Renal pelvis (tissue), 1 donor: ENCODE measurements at regions not wholly inside any gene's neighbourhood (a gene's known extent, or its start where the extent isn't known, plus 50 kb on each side); places are given as distances from the start of the nearest gene placed in this dataset.
"Not testable (repeated sequence)": the region's sequence is repeated elsewhere in the genome, so short reads cannot be mapped to it uniquely, and the experiment has no call there.

Source experiments
- DNase-seq: peaks from one replicate; pipeline ENCODE4 v3.0.0-alpha.2; 2013

DNA sequence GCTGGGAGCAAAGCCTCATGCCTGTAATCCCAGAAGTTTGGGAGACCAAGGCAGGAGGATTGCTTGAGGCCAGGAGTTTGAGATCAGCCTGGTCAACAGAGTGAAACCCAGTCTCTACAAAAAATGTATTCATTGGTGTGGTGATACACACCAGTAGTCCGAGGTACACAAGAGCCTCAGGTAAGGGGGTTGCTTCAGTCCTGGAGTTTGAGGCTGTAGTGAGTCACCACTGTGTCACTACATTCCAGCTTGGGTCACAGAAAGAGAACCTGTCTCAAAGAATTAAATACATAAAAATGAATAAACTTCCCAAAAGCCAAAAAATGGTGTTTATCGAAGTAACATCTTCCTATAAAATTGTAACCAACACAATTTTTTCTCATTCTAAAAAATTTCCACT, 568.1 kb upstream of the LINC00305 start:
- no peak for DNase-seq

DNA sequence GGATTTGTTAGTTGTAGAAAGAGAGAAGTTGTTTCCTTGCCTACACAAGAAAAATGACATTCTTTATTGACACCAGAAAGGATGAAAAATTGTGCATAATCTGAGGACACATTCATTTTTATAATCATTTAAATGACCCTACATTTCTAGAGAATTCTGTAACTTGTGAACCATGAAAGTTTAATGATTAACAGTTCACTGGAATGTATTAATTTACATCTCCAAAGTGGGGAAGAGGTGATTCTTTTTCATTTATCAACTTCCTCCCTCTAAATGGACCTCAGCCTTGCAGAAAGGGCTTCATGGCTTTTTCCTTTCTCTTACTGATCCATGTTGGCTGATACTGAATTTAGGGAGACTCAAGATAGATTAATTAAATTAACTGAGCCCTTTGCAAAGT, 565.2 kb upstream of the LINC00305 start:
- no peak for DNase-seq

DNA sequence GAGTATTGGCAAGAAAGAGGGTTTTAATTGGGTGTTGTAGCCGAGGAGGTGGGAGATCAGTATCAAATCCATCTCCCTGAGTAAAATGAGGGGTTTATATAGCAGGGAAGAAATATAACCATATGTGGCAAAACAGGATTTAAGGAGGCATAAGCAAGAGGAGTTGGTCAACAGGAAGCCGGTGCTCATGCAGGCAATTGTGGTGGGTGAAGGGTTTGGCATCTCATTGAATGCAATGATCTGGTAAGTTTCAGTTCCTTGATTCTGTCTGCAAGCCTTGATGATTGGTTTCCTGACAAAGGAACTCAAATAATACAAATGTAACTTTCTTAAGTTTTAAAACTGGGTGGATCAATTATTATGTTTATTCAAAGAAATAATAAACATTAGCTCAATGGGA, 564.4 kb upstream of the LINC00305 start:
- no peak for DNase-seq

DNA sequence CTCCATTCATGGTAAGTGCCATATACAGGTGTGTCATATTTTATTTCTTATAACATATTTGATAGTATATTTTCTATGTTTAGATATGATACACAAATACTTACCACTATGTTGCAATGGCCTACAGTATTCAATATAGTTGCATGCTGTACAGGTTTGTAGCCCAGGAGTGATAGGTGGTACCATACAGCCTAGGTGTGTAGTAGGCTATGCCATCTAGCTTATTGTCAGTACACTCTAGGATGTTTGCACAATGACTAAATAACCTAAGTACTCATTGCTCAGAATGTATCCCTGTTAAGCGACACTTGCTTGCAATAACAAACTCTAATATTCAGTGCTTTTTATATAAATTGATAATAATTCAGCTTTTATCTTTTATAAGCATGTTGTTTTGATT, 563.1 kb upstream of the LINC00305 start:
- no peak for DNase-seq

DNA sequence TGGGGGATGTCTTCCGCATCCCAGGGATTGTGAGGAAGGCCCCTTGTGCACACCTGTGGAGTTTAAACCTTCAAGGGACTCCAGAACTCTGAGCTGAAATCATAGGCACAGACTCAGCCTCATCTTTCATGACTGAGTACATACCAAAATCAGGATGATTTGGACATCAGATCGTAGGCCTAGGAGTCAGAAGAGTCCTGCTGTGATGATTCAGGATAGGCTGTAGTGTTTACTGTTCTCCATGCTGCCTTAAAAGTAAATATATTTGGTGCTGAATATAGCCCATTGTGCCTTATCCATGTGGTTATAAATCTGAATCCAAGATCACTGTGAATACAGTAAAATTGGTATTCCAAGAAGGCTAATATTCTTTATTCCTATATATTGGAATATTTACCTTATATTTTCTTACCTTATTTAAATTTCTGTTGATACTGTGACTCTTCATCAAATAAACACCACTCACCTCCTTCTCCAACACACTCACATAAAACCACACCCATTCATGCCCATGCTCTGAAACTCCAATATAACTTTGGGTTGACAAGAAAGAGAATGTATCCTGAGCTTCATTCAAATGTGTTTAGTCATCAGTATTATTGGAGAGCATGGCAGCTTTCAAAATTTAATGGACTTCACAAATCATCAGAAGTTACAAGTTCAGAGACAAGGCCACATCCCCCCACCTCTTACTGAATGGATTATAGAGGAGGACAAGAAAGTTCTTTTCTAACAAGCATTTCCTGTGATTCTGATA, 561.4 kb upstream of the LINC00305 start:
- no peak for DNase-seq

DNA sequence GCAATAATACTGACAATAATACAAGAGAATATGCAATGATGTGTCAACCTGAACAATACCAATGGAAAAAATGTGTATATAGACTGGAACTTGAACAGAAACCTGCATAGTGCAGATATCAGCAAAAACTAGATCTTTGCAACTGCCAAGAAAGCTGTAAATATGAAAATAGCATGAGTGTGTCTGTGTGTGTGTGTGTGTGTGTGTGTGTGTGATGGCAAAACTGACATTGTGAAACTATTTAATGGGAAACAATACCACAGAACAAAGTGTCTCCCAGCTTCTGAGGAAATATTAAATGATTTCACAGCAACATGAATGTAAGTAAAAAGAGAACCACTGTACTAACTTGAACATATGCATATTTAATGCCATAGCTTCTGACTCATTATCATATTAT, 558.2 kb upstream of the LINC00305 start:
- DNase-seq: no peak

DNA sequence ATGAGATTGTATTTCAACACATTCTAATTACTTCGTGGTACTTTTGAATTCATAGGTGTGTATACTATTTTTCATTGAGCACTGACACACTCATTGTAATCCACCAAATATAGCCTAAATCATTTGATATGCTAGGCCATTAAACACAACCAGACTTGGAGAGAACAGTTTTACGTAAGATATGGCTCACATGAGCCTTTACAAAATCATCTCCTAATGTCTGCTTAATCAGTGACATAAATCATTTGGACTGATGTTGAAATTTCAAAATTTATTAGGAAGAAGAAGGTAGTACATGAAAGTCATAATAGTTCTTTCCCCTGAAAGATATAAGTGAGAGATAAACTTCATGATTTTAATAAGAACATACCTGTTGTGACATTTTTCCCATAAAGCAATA, 550.2 kb upstream of the LINC00305 start:
- no peak for DNase-seq

DNA sequence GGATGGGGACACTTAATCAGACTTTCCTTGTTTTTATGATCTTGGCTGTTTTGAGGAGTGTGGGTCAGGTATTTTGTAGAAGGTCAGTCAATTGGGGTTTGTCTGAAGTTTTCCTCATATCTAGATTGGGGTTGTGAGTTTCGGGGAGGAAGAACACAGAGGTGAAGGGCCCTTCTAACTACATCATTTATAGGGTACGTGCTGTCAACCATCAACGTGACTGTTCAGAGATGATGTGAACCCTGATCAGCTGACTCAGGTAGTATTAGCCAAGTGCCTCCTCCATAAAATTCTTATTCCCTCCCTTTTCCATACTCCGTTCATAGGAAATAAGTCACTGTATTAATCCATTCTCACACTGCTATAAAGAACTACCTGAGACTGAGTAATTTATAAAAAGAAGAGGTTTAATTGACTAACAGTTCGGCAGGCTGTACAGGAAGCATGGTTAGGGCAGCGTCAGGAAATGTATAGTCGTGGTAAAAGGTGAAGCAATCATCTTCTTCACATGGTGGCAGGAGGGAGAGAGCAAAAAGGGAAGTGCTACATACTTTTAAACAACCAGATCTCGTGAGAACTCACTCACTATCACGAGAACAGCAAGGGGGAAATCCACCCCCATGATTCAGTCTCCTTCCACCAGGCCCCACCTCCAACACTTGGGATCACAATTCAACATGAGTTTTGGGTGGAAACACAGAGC, 547.1 kb upstream of the LINC00305 start:
- DNase-seq: no peak

DNA sequence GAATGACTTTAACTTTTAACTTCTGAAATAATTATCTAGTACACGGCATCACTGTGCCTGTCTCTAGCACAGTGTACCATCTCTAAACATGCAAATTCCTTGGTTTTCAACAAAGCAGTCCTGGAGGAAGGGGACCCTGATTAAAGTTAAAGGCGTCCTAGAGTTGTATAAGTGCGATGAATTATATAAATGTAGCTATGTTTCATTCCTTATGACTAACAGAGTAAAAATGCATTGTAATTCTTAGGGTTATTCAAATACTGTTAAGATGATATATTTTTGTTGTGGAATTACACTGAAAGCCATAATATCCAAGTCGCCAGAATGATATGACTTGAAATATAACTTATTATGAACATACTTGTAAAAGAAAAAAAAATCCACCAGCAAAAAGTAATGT, 544.9 kb upstream of the LINC00305 start:
- DNase-seq: no peak

DNA sequence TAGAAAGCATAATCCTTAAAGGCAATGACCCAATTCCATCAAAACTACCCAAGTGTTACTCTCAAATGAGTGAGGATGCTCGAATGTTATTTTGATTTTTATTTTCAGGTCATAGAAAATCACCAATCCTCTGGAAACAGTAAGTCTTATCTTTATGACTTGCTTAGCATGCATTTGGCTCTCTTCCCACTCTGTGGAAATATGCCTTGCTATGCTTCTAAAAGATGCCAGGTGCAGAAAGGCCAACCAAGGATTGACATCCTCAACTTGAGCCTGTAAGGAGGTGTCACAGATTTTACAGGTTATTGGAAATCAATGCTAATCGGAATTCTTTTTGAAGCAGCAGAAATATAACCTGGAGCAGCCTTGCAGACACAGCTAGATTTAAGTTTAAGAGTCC, 543.9 kb upstream of the LINC00305 start:
- no peak for DNase-seq

DNA sequence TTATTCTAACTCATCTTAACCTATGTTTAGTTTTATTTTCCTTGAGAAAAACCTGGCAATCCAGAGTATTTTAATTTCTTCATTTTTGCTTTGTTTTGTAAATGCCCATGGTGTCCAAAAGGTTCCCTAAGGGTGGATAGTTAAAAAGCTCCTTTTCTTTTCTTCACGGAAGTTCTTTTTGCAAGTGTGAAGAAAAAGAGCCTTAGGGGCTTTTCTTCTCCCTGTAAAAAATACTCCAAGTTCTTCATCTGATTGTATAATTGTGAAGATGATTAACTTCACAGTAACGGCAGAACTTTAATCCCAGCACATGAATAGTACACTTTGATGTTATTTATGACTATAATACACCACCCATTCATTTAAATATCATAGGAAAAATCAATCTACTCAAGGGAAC, 530.2 kb upstream of the LINC00305 start:
- DNase-seq: no peak

DNA sequence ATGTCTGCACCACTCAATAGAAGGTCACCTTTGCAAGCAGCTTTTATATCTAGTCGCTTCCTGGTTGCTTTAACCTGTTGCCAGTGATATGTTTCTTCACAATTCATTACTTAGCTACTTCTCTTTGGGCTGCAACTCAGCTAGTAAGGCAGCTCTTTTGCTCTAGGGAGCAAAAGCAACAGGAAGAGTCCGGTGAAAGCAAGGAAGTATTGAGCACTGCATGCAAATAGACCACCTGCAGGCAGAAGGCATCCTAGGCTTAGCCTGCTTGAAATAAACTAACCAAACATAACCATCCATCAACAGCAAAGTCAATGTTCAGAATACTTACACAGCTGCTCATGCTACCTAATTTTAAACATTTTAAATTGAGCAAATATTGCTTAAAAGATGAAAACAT, 529.2 kb upstream of the LINC00305 start:
- no peak for DNase-seq

DNA sequence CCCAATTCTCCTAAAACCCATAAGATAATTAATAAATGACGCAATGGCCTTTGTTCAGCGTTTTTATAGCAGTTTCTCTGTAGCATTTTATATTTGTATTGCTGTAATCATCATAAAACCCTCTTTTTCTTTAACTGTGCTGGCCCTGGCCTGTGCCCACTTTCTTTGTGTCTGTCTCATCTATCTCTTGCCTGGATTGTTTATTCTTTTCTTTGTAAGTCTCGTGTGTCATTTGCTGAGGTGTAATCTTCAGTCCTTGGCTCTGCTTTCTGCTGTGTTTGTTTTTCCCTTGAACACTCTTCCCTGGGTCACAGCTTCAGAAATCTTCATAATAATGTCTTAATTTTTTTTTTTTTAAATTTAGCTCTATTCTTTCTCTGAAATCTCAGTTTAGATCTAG, 525.8 kb upstream of the LINC00305 start:
- DNase-seq: no peak

DNA sequence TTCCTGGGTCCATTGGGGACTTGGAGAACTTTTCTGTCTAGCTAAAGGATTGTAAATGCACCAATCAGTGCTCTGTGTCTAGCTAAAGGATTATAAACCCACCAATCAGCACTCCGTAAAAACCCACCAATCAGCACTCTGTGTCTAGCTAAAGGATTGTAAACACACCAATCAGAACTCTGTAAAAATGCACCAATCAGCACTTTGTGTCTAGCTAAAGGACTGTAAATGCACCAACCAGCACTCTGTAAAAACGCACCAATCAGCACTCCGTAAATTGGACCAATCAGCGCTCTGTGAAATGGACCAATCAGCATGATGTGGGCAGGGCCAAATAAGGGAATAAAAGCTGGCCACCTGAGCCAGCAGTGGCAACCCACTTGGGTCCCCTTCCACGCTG, 522.4 kb upstream of the LINC00305 start:
- DNase-seq: not testable (repeated sequence)

DNA sequence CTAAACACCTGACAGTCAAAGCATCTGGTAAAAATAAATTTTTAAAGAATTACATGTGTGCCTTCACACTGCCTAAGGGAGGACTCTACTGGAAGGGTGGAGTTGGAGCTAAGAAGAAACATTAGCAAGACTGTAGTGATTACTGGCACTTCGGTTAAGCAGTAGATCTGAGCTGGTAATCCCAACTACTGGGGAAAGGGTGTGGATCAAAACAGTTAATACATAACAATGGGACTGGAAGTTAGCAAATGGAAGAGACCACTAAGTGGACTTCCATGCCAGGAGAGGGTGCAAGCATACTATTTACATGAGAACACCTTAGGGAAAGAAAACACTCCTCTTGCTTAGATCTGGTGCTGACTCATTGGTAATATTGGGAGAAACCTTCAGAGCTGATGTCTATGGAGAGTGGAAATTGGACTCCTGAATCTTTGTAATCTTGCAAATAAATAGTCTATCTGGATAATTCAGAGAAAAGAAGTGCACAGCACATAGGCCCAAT, 519.6 kb upstream of the LINC00305 start:
- no peak for DNase-seq

DNA sequence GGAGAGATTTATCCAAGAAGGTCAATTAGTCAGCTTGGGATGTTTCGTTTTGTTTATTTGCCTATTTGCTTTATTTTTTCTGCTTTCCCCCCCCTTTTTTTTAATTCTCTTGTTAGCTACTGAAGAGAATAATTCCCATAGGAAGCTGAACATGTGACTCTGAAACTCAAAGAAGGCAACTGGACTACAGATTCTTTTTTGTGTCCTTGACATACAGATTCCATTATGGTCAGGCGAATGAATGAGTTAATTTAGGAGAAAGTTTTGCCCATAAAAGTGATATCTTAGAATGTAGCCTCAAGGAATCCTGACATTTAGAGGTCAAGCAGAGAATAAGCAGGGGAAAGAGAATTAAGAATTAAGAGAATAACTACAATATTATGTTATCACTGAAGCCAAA, 514.2 kb upstream of the LINC00305 start:
- no peak for DNase-seq

DNA sequence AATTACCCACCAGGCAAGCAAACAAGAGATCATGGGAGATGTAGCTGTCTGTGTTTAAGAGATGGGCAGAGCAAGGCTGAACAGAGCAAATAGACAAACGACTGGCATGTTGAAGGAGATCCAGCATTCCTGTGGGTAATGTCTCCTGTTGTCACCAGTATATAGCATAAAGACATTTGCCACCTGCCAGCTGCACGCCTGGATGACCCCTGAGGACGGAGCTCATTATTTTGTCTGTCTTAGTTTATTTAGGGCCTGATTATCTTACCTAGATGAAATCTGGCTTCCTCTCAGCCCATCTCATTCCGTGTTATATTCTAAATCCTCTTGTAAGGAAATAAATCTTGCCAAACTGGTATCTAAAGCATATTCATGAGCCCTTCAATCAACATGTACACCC, 510.3 kb upstream of the LINC00305 start:
- DNase-seq: peak; percentile 54

DNA sequence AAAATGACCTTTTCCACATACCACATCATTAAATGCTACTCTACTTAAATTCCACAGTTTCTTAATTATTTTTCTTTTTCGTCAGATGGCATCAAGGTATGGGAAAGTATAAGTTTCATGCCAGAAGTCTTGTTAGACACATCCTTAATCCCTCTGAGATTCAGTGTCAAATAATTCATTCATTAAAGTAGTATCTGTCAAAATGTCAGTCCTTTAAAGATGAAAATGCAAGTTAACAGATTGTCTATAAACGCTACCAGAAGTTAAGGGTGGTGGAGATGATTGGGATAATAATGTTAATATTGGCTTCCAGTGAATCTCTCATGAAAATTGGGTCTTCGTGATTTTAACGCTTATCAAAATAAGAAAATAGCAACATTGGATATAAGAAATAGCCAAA, 504.2 kb upstream of the LINC00305 start:
- DNase-seq: no peak

DNA sequence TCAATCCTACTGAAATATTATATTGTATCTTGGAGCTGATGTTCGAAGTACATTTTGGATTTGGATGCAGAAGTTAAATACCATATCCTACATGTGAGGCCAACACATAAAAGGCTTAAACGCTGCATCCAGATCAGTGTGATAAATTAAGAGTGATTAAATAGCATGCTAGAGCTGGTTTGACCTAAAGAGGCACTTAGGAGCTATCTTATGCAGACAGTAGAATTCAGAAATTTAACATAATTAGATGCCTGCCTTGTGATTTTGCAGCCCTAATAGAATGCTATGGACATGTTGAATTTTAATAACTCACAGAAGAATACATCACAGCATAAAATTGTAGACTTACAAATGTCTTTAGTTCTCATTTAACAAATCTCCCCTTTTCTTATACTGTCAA, 501.2 kb upstream of the LINC00305 start:
- DNase-seq: no peak

DNA sequence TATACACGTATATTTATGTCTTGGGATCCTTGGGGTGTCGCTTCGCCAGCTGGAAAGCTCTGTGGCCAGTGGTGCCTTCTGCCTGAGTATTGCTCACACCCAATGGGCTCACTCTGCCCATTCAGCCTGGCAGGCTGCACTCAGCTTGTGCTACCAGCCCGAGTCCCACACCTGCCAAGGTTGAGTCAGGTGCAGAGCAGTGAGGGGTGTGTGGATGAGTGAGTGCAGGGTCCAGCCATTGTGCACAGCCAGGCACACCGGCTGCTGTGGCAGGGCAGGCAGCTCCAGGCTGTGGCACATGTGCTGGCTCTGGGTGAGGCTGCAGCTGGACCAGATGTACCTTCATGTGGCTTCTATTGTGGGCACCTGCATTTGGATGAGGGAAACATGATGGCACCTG, 496.9 kb upstream of the LINC00305 start:
- no peak for DNase-seq

DNA sequence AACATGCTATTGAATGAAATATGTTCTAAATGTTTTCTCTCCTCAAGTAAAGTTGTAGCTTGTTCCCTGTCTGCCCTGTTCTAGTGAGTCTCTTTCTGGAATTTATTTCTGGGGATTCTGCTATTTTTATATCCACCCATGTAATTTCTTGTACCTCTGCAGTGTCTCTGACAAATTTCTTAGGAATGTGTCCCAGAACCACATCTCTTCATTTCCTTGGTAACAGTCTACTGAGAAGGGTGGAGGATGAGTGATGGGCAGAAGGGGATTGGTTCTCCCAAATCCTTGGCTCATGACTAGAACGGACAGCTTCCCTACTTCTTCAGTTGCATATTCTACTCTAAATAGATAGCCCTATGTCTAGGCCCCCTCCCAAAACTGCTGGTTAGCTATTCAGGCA, 490.6 kb upstream of the LINC00305 start:
- DNase-seq: no peak

DNA sequence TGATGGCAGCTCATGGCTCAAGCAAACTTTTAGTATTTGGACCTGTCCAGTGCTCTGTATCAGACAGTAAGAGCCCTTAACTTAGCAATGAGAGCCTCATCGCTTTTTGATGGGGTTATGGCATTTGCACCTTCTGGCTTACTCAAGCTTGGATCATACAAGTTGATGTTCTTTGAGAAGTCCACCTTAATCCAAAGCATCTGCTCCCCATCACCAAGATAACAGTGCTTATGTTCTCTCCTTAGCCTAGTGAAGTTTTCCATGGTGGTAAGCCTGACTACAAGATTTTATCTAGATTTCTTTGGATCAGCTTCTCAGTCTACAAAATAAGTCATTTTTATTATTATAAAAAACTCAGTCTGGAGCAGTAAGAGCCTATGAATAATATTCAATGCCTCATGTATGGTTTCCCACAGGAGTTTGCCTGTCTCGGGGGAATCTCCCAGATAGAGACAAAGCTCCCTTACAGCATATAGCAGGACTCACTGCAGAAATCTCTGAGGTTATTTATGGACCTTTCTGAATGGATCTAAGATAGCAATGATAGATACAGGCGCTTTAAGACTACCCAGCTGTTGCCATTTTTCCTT, 472.2 kb upstream of the LINC00305 start:
- no peak for DNase-seq

DNA sequence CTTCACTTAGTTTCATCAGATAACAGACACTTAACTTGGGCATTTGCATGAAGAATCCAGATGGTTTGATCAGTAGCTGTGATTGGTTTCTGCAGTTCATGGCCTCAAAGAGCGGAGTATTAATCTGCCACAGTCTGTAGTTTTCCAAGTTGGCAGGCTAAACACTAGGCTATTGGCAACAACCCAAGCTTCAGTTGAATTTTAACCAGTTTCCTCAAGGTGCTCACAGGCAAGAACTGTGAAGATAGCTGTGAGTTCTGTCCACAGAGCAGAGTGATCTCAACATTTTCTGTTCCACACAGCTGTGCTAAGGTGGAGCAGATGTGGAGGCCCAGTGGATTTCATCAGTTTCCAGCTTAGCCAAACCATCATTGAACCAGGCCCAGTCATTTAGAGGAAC, 469.5 kb upstream of the LINC00305 start:
- DNase-seq: no peak
